Vagina (tissue), 2 donors: ENCODE measurements at regions not wholly inside any gene's neighbourhood (a gene's known extent, or its start where the extent isn't known, plus 50 kb on each side); places are given as distances from the start of the nearest gene placed in this dataset.

Experiments
- CTCF ChIP-seq, 3 experiments: fragments of 450-650 bp in 2 of 3; fragments of 200-600 bp in 1 of 3; sonication (generic) in 1 of 3; IDR thresholded peaks; one replicate each; pipeline ENCODE4 v1.5.1; 2017 to 2019; ENCODE audit warnings: antibody characterized with exemption in 3 of 3, mild to moderate bottlenecking in 2 of 3, moderate library complexity in 2 of 3
- POLR2A ChIP-seq, 2 donors: fragments of 450-650 bp; IDR thresholded peaks; one replicate each; pipeline ENCODE4 v1.6.1; 2017; ENCODE audit warnings: antibody characterized with exemption in 2 of 2, mild to moderate bottlenecking in 2 of 2, moderate library complexity in 2 of 2

GRCh38 chr3:94269763-94270162, 206.9 kb downstream of the NSUN3 start:
- TF ChIP-seq CTCF (IDR thresholded peaks at IDR 0.05) (no peak), POLR2A (IDR thresholded peaks at IDR 0.05) (no peak)
